Thoracic aorta (tissue), 2 donors: ENCODE measurements at regions not wholly inside any gene's neighbourhood (a gene's known extent, or its start where the extent isn't known, plus 50 kb on each side); places are given as distances from the start of the nearest gene placed in this dataset.

Experiments used
- ATAC-seq: fragments of 150-250 bp; one replicate; pipeline ENCODE4 v1.8.0; 2017; ENCODE audit warnings: low read depth; ENCODE audit not compliant: insufficient number of reproducible peaks, low FRiP score
- DNase-seq: peaks from one replicate; pipeline ENCODE4 v3.0.0-alpha.2; 2020; ENCODE audit warnings: low spot score
- H3K27ac ChIP-seq, 2 donors: fragments of 200-600 bp; sonication (generic); 1 replicate in 1 of 2; 2 replicates in 1 of 2; pipeline ENCODE4 v1.5.1; 2016; ENCODE audit warnings: mild to moderate bottlenecking in 2 of 2, moderate library complexity in 2 of 2
- H3K27me3 ChIP-seq: fragments of 200-600 bp; sonication (generic); replicated peaks from 2 replicates; pipeline ENCODE4 v1.6.0; 2016; ENCODE audit warnings: mild to moderate bottlenecking; ENCODE audit not compliant: insufficient read depth
- H3K36me3 ChIP-seq: fragments of 200-600 bp; sonication (generic); one replicate; pipeline ENCODE4 v1.5.1; 2016
- H3K4me1 ChIP-seq, 2 donors: fragments of 200-600 bp; sonication (generic); 1 replicate in 1 of 2; 2 replicates in 1 of 2; pipeline versions ENCODE4 v1.5.1 to v1.6.0; 2016; ENCODE audit warnings: low read depth in 2 of 2, mild to moderate bottlenecking in 1 of 2; ENCODE audit not compliant: control insufficient read depth in 1 of 2
- H3K4me3 ChIP-seq: fragments of 200-600 bp; sonication (generic); 2 replicates; pipeline ENCODE4 v1.5.1; 2016; ENCODE audit warnings: mild to moderate bottlenecking
- H3K9me3 ChIP-seq: fragments of 200-600 bp; sonication (generic); 2 replicates; pipeline ENCODE4 v1.5.1; 2016
- CTCF ChIP-seq: fragments of 200-600 bp; sonication (generic); IDR thresholded peaks from one replicate; pipeline ENCODE4 v1.5.1; 2019; ENCODE audit warnings: antibody characterized with exemption

- Histone ChIP-seq H3K27ac (no peak overlapping the region), H3K4me1 (no peaks in the 10 kb centered on the region), H3K4me3 (no peak overlapping the region), H3K36me3 (no peaks in the 10 kb centered on the region), H3K9me3 (no peaks in the 10 kb centered on the region), H3K27me3 (no peaks in the 10 kb centered on the region)
- no peak for DNase-seq
- TF ChIP-seq CTCF = no peak
- no peak for ATAC-seq
These were observed 1107.5 kb downstream of the TUSC7 start for GRCh38 chr3:117817103-117817502.

GRCh38 chr3:117818592-117818991, 1109.0 kb downstream of the TUSC7 start:
- no peaks in the 10 kb centered on the region for H3K27me3 ChIP-seq
- no peaks in the 10 kb centered on the region for H3K9me3 ChIP-seq
- H3K27ac ChIP-seq = no peak overlapping the region
- H3K4me1 ChIP-seq = no peaks in the 10 kb centered on the region
- H3K4me3 ChIP-seq = no peak overlapping the region
- ATAC-seq (no peak), DNase-seq (no peak)
- H3K36me3 ChIP-seq = no peaks in the 10 kb centered on the region
- TF ChIP-seq CTCF = no peak

- Histone ChIP-seq H3K4me3 (no peak overlapping the region), H3K4me1 (no peaks in the 10 kb centered on the region), H3K27ac (no peak overlapping the region), H3K36me3 (no peaks in the 10 kb centered on the region), H3K27me3 (no peaks in the 10 kb centered on the region), H3K9me3 (no peaks in the 10 kb centered on the region)
- ATAC-seq (no peak), DNase-seq (no peak)
- no peak for TF ChIP-seq CTCF
These were observed 1111.2 kb downstream of the TUSC7 start for GRCh38 chr3:117820658-117821299.

- Histone ChIP-seq H3K27ac (no peak overlapping the region), H3K4me3 (no peak overlapping the region), H3K27me3 (no peaks in the 10 kb centered on the region), H3K4me1 (no peaks in the 10 kb centered on the region), H3K9me3 (no peaks in the 10 kb centered on the region), H3K36me3 (no peaks in the 10 kb centered on the region)
- ATAC-seq = no peak
- no peak for DNase-seq
- TF ChIP-seq CTCF = no peak
These were observed 1112.8 kb downstream of the TUSC7 start for GRCh38 chr3:117822416-117822815.

- H3K4me3 ChIP-seq = no peak overlapping the region
- H3K4me1 ChIP-seq = no peaks in the 10 kb centered on the region
- no peaks in the 10 kb centered on the region for H3K9me3 ChIP-seq
- ATAC-seq = no peak
- no peak for DNase-seq
- no peaks in the 10 kb centered on the region for H3K36me3 ChIP-seq
- TF ChIP-seq CTCF = no peak
- H3K27me3 ChIP-seq = no peaks in the 10 kb centered on the region
- no peak overlapping the region for H3K27ac ChIP-seq
These were observed 1126.7 kb downstream of the TUSC7 start for GRCh38 chr3:117836296-117836695.
